Activated T-cell treated with anti-CD3 and anti-CD28 coated beads, Interleukin-2, amount 50 U/mL, for 1 hour (primary cell): ENCODE measurements at regions not wholly inside any gene's neighbourhood (a gene's known extent, or its start where the extent isn't known, plus 50 kb on each side); places are given as distances from the start of the nearest gene placed in this dataset.

Source experiments
- DNase-seq: peaks from one replicate; pipeline ENCODE4 v3.0.0-alpha.2; 2020

DNA sequence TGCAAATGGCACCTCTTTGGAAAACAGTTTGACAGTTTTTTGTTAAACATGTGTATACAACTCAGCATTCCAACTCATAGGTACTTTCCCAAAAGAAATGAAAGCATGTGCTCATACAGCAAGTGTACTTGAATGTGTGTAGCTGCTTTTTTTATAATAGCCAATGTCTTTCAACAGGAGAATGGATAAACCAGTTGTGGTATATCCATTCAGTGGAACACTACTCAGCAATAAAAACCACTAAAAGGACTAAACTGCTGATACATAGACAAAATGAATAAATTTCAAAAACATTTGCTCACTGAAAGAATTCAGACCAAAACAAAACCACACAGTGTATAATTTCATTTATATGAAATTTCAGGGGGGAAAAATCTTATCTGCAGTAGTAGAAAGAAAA, 267.3 kb downstream of the NR2F1-AS1 start:
- no peak for DNase-seq

DNA sequence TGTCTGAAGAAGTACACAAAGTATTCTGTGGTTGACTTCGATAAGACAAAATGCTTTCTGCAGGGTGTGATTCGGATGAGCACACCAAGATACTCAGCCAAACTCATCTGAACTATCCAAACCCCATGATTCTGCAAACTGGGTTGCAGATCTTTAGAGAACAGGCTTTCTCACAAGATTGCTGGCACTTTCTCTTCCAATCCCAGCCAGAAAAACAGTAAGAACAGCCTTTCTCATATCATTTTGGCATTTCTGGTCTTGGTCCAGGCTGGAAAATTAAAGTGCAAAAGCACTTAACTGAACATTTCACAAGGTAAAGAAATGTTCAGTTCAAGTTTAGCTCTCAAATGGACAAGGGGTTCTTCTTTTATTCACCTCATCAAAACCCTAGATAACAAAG, 269.1 kb downstream of the NR2F1-AS1 start:
- DNase-seq = no peak

DNA sequence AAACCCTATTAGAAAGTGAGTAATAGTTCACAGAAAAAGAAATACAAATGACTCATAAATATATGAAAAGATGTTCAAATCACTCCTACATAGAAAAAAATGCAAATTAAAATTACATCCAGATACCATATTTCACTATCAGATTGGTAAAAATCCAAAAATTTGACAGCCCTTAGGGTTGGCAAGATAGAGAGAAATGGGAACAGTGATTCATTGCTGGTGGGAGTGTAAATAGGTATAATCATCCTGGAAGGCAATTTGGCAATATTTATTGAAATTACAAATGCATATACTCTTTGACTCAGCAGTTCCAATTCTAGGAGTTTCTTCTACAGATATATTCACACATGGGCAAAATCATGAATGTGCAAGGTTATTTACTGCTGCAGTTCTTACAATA, 273.5 kb downstream of the NR2F1-AS1 start:
- no peak for DNase-seq

DNA sequence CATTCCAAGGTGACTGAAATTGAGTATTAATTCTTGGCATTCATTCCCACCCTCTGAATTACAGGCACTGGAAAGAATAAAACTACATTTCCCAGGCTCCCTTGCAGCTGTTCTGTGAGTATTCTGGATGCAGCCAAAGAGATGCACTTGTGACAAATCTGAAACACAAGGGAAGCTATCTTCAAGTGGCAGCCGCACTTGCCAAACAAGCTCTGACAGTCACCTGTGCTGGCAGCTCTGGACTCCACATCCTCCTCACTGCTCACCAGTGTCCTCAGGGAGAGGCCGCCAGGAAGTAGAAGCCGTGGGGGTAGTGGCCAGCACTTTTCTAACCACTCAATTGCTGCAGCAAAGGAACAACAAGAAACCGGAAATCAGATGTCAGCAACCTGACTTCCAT, 275.0 kb downstream of the NR2F1-AS1 start:
- DNase-seq = no peak

DNA sequence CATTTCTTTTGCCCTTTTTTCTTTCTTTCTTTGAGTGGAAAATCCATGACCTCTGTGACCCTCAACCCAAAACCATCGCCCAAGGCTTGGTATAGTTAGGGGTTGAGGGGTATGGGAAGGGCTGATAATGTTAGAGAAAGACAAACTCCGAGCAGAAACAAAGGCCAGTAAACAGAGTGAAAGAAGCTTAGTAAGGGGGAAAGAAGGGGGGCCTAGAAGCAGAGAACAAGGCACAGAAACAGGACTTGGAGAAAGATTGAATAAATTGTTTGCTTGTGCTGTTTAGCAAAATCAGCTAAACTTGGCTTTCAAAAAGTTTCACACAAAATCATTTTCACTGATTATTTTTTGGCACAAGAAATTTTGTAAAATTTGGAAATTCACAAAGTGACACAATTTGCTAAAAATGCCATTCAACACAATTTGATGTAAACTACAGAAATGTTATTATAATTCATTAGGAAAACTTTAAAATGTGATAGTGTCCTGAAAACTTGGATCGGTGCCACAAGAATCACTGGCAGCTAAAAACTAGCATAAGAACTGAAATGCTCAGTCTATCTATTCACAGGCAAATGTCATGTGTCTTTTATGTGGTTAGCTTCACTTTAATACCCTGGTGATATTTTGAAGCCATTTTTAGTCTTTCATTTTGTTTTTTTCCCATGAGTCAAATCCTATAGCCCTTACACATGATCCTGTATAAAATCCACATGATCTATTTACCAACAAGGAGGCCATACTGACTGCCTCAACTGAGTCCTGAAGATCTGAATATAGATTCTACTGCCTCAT, 276.4 kb downstream of the NR2F1-AS1 start:
- DNase-seq = no peak

DNA sequence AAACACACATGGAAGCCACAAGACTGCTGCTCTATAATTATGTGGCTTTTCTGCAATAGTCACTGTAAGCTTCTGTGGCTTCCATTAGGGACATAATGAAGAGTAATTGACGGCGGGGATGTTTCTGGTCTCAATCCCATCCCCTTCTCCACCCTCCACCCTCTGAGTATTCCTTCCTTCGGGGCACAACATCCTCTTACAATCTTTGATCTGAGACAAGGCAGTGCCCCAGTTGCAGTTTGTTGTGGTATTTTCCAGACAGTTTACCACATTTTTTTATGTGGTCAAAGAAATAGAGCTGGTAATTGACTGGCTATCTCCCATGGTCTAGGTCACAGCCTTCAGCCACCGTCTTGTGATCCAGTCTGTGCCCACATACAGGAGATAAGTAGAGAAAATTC, 277.7 kb downstream of the NR2F1-AS1 start:
- DNase-seq = no peak

DNA sequence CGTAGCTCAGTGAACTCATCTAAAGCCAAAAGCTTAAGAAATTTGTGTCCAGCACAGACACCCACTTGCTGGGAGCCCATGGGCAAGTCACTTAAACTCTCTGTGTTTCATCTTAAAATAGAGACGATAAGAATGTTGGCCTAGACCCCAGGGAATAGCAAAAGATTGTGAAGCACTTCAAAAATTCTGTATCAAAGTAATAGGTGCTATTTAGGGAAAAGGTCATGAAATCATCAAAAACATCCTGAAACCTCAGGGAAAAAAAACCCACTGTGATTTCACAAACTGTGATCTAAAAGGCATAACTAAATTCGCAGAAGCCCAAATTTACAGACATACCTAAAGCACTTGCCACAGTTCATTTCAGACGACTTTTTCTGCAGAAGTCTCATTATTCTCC, 278.3 kb downstream of the NR2F1-AS1 start:
- DNase-seq = no peak

DNA sequence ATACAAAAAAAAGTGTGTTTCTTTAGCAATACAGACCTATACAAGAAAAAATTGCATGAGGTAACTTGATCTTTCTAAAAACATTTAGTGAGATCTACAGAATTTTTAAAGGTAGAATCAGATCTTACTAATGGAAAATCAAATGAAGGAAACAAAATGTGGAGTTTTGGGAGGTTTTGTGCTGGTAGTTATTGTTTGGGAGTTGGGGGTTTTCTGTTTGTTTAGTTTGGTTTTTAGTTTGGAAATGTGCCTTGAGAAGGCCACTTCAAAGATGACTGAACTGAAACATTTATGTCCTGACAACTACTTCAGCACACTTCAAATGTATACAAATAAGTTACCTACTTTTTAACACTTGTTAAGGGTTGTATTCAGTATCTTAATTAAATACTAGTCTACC, 280.1 kb downstream of the NR2F1-AS1 start:
- no peak for DNase-seq

DNA sequence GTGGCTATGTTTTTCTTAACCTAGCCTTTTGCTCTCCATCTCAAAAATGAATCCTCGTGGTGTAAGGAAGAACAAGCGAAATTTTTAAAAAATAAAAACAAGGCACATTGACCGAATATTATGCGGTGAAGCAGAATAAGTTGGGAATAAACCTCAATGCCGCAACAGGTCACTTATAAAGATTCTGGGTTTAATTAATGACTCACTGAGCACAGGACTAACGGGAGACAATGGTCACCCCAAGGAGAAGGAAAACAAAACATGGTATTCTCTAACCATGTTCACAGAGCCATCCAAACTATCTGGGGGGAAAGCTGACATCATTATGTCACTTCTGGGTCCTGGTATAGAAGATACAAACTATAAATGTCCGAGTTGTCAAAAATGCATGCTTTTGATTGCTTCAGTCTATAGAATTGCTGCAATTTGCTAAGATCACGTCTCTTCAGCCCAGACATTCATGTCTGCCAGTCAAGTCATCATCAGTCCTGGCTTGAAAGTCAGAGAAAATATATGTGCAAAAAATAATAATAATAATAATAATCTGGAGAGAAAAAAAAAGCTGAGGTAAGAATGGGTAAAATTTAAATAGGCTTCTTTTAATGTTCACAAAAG, 280.6 kb downstream of the NR2F1-AS1 start:
- no peak for DNase-seq

DNA sequence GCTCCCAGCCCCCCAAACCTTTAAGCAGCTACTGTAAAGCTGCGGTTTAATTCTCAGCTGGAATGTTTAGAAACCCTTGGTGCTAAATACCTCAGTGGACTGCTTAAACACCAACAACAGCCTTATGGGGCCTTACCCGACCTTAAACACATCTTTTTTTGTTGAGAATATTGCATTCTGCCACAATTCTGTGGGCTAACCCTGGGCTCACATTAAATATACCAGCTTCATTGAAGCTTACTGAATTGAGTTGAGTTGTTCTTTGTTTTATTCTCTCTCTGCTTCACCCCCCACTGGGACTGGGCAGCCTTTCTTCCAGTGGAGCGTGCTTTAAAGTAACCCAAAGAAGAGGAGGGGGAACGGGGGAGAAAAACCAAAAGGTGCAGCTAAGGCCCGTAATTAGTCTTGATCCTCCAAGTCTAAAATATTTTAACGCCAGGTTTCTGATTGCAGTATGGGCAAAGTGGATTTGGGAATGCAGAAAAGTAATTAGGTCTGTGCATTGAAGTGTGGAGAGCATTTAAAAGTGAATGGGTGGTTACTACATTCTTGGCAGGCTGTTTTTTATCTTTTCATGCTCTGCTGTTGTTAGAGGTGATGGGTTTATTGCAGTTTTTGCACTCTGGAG, 281.2 kb downstream of the NR2F1-AS1 start:
- DNase-seq = no peak

DNA sequence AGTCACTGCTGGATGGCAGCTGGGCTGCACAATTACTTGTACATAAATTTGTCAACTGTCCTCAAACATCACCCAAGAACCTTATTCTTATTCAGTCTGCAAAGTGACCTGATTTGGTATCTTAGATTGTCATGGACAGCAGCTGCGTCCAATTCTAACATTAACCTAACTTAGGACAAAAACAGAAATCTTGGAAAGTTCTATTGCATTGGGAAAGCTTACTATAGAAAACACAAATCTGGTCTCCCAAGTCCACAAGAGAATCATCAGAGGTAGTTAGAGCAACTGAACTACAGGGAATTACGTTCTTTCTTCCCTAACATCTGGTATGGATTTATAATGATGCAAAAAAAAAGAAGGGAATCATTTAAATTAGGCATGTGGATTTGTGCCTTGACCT, 283.9 kb downstream of the NR2F1-AS1 start:
- DNase-seq = no peak

DNA sequence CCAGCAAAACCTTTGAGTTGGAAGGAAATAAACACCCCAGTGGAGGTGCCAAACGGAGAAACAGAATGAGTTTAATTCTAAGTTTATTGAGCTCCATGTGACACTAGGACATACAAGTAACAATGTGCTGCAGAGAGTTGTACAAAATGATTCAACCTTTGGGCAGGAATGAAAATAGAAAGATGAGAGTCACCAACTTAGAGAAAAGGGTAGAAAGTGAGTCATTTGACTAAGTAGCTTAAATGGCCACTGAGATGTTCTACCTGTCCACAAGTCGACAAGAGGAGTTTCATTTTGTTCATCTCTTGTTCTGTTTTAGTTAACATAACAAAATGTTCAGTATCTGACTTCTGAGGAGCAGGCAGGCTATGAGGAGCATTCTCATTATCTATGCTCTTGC, 284.7 kb downstream of the NR2F1-AS1 start:
- DNase-seq = no peak

DNA sequence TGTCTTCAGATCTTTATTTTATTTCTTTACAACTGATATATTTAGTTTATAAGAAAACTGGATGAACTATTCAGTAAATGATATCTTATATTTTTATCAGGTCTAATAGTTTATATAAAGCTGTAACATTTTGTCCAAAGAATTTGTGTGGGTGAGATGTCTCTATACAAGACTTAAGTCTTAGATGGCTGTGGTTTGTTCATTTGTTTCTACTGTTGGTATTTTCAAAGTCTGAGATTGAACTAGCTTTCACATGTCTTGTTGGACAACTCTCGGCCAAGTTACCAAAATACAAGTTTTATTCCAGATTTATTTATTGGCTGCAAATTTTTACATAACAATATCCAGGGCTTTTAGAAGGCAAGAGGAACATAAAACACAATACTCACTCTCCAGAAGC, 286.0 kb downstream of the NR2F1-AS1 start:
- no peak for DNase-seq

DNA sequence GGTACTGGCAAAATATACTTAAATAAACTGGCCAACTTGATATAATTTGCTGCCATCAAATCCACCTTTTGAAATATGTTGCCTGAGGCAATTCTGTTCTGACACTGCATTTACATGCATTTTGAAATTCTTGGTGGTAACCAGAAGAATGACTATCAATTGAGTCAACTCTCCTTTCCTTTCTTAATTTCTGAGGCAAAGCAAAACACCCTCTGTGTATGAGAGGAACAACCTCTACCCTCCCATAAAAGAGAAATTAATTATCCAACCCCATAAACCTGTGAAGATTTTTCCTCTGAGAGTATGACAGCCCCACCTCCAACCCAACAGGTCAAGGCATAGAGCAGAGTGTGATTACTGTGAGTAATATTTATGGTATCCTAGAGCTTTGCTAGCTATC, 286.8 kb downstream of the NR2F1-AS1 start:
- DNase-seq = no peak

DNA sequence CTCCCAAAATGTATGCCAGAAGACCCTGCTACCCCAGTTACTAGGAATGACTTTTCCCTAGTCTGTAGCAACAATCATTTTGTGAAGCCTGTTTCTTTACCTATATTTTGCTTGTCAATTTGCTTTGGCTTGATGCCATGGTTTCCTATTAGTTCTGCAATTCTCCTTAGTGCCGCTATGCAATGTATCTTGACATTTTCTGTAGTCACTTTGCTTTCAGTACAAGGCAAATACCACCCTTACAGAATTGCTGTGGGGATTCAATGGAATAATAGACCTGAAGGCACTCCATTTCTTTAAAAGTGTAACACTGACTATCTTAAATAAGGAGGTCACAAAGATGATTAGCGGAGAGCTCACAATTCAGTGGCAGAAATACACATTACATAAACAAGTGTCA, 291.1 kb downstream of the NR2F1-AS1 start:
- no peak for DNase-seq

DNA sequence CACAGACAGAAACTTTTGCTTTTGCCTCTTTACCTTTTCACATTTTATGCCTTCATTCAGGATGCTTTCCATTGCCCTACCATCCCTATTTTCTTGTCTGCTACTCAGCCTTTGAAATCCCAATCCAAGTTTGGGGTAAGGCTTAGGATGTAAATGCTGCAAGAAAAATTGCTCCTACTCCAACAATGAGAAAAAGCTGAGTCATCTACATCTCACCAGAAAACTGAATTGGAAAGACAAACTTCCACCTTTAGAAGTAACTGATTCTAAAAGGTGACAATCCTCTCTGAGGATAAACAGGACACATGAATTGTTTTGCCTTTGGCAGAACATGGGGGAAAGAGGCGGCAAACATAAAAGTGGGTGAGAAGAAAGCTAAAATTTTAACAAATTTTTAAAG, 295.6 kb downstream of the NR2F1-AS1 start:
- DNase-seq = no peak

DNA sequence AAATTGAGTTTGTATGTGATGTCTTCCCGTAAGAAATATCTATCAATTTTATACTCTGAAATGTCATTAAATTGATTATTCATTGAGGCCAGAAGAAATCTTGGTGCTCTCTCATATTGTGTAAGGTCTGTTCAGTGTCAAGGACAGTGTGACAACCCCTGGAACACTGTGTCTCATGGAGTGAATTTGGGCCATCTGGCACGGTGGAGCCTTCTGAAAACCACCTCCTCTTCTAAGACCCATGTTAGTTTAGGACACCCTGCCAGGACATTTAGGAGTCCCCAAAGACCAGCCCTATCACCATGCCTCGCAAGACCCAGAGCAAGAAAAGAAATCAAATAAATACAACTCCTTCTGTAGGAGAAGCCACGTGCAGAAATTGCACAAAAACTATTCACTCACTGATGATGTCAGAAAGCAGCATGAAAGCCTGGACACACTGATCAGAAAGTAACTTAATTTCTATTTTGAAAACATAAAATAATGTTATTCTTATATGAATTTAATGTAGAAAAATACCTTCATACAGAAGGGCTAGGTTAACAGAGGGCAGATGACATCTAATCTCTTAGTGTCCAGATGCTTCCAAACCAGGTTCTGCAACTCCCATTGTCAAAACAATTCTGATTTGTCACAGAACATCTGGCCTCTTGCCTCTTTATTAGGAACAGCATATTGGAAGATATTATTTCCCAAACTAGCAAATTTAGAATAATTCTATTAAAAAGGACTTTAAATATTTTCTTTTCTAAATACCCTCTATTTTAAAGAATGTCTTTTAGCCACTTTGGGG, 298.8 kb downstream of the NR2F1-AS1 start:
- DNase-seq = no peak

DNA sequence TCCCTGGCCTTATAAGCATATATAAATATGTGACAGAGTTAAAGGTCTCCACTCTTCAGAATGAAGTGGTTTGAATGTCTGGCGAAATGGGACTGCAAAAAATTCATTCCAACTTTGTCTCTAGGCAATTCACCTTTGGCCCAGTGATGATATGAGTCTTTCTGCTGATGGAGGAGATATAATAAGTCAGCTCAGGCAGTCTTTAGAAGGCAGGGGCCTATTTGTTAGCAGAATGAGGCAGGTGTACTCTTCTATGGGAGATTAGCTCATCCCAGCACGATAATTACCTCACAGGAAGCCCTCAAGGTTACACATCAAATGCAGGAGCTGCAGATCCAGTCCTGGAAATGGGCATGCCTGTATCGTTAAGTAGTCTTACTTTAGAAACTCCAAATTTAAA, 300.5 kb downstream of the NR2F1-AS1 start:
- no peak for DNase-seq

DNA sequence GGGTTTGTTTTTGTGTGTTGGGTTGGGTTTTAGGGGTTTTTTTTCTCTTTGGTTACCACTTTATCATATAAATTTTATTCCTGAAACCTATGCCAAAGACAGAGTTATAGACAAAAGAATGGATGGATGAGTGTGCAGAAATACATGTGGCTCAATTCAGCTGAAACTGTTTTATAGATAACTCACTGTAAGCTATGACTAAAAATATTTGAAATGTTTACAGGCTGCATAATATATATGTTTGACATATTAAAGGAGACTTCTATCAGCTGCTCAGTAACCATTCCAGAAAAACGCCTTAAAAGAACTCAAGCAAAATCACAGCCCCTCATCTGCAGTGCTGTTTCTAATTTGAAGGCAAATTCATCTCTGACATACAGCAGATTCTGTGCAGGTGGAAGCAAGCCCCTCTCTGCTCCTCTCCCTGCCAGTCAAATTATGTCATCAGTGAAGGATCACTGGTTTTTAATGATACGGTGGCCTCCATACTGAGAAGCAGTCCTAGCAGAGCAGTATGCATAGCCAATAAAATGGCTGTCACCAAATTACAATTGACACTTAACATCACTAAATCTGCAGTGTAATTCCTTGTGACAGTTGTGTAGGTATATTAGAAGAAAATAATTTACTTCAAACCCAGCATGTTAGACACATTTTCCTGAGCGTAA, 301.6 kb downstream of the NR2F1-AS1 start:
- DNase-seq = no peak

DNA sequence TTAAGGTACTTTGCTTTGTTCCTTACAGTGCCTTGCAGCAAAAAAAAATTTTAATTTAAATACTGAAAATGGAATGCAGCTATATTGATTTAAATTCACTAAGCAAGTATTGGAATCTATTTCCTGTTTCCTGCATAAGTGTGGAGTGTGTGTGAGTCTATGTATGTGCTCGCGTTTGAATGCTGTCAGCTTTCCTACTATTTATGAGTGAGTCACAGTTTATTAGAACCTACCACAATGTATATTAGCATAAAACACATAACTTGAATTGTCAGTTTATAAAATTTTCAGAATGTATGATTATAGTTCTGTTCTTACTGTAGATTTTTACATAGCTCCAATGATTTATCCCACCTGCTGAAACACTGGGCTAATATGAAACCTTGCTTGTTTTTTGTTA, 302.1 kb downstream of the NR2F1-AS1 start:
- no peak for DNase-seq

DNA sequence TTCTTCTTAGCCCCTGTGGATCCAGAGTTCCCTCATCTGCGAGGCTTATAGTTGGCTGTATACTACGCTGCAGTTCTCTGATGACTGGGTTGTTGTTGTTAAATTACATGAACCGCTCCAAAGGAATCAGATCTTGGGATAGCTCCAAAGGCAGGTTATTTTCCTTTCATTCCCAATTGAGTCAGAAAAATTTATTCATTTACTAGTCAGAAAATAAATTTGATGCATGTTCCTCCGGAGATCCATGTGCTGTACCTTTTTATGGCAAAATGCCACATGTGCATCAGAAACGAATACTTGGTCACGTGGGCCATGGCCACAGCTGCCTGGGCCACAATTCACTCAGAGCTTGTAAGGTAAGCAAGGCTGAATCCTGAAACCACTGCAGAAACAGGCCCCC, 304.0 kb downstream of the NR2F1-AS1 start:
- no peak for DNase-seq

DNA sequence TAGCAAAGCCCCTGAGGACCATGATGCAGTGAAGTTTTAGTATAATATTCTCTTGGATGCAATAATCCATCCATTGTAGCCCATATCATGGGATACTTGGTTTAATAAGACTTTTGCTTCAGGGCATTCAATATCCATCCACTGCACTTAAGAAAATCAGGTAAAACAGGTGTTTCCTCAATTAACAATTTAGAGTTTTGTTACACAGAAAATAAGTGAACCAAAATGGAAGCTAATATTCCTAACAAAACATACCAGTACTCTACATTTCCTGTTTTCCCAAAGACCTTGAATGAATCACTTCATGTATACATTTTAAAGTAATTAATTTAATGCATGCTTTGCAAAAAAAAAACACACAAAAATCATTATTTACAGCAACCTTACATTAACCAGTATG, 305.6 kb downstream of the NR2F1-AS1 start:
- no peak for DNase-seq

DNA sequence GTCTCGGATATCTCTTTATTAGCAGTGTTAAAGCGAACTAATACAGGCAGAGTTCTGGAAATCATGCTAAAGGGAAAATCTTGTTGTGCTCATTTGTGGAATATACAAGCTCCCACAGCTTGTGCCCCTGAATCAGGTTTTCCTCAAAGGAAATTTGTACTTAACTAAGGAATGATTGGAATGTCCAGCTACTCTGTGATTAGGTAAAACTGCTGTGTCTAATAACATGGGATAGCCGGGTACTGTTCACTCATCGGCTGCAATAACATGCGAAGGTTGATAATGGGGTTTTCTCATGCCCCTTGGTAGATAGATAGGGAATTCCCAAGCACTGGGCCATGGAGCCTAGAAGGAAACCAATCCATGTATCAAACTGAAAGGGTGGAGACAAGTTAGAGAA, 306.7 kb downstream of the NR2F1-AS1 start:
- no peak for DNase-seq
